GM10248 (cell line): ENCODE measurements at regions not wholly inside any gene's neighbourhood (a gene's known extent, or its start where the extent isn't known, plus 50 kb on each side); places are given as distances from the start of the nearest gene placed in this dataset.

ENCODE experiments used
- CTCF ChIA-PET: fragments of 300-600 bp; sonication (Branson Sonifier 250); formaldehyde crosslinking; extraction: SDS; loops from one replicate; lab custom pipeline; 2021; ENCODE audit warnings: antibody characterized with exemption; lab: Yijun Ruan, JAX
- POLR2A ChIA-PET: fragments of 350-650 bp; sonication (Branson Sonifier 250); formaldehyde crosslinking; extraction: SDS; loops from one replicate; lab custom pipeline; 2020; ENCODE audit warnings: antibody characterized with exemption; lab: Yijun Ruan, JAX
- DNase-seq: peaks from one replicate; pipeline ENCODE4 v3.0.0; 2012; ENCODE audit errors: extremely low spot score
- CTCF ChIP-seq: IDR thresholded peaks from 2 replicates; pipeline ENCODE4 v1.5.1; 2012; ENCODE audit warnings: mild to moderate bottlenecking, low read depth; ENCODE audit errors: extremely low read depth, missing control alignments, control extremely low read depth

GRCh38 chr11:45366619-45367190 lies 80.6 kb upstream of the SYT13 start:
- ChIA-PET POLR2A (no interaction called here), CTCF (interaction anchor here (0.7 to 1.5 kb wide), 3 partner anchors 19 to 404 kb away, joined by 3 to 7 read pairs (median 3); no protein-coding TSS in a partner anchor)
- no peak for DNase-seq
- TF ChIP-seq CTCF: no peak

GRCh38 chr11:45365961-45366618 lies 79.9 kb upstream of the SYT13 start:
- ChIA-PET CTCF (interaction anchor here (1.5 kb wide), 1 partner anchor 405 kb away, joined by 7 read pairs; no protein-coding TSS in a partner anchor), POLR2A (no interaction called here)
- no peak for TF ChIP-seq CTCF
- DNase-seq: no peak

- ChIA-PET POLR2A (no interaction called here), CTCF (interaction anchor here (4.1 kb wide), 1 partner anchor 8 kb away, joined by 21 read pairs; no protein-coding TSS in a partner anchor)
- no peak for TF ChIP-seq CTCF
- DNase-seq: no peak
These were observed 76.5 kb upstream of the SYT13 start for GRCh38 chr11:45362636-45363035.

GRCh38 chr11:45361551-45361950 lies 75.4 kb upstream of the SYT13 start:
- no peak for TF ChIP-seq CTCF
- CTCF ChIA-PET: interaction anchor here (1.2 to 4.1 kb wide), 2 partner anchors 9 to 12 kb away, joined by 3 to 21 read pairs; no protein-coding TSS in a partner anchor
- POLR2A ChIA-PET: no interaction called here
- no peak for DNase-seq

DNA sequence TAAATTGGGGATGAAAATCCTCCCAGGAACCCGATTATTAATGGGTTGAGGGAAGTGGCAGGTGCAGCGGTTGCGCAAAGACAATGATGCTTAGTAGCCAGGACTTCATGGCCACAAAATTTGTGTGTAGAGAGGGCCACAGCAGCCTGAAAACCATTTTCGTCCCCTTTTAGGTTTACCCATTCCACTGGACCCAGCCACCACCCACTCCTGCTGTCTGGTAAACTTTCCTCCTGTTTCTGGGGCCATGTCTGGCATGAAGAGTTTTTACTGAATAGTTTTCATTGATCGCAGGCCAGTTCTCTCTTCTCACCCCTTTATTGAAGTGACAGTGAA lies 69.5 kb upstream of the SYT13 start:
- CTCF ChIA-PET: no interaction called here
- POLR2A ChIA-PET: no interaction called here
- no peak for TF ChIP-seq CTCF
- DNase-seq: no peak

- no peak for TF ChIP-seq CTCF
- peak; percentile 70 for DNase-seq
- ChIA-PET CTCF (no interaction called here), POLR2A (no interaction called here)
These were observed 69.0 kb upstream of the SYT13 start for GRCh38 chr11:45354976-45355705.
